GM12878 (cell line): ENCODE measurements at regions not wholly inside any gene's neighbourhood (a gene's known extent, or its start where the extent isn't known, plus 50 kb on each side); places are given as distances from the start of the nearest gene placed in this dataset.

Experiments
- ATAC-seq: fragments of 200-7000 bp; cut with Tn5 transposase; 3 replicates; pipeline ENCODE4 v1.9.1; 2020; ENCODE audit warnings: mild to moderate bottlenecking, moderate library complexity
- BruUV-seq: library from RNA; stranded (reverse); fragments of 400-500 nt; replicated peaks from 2 replicates; lab custom pipeline; 2021; lab: Mats Ljungman, UMichigan
- CTCF ChIA-PET: fragments of 300-600 bp; sonication (Branson Sonifier 250); formaldehyde crosslinking; extraction: SDS; loops from one replicate; lab custom pipeline; 2021; ENCODE audit warnings: inconsistent platforms; lab: Yijun Ruan, JAX
- POLR2A ChIA-PET: fragments of 350-600 bp; formaldehyde crosslinking; extraction: SDS; loops from one replicate; lab custom pipeline; 2021; ENCODE audit warnings: inconsistent platforms; lab: Charles Lee
- RAD21 ChIA-PET: fragments of 300-600 bp; sonication (Branson Sonifier 250); formaldehyde crosslinking; loops from one replicate; lab custom pipeline; 2023; ENCODE audit warnings: antibody characterized with exemption; ENCODE audit not compliant: unreplicated experiment; lab: Charles Lee
- SMC1A ChIA-PET: fragments of 300-600 bp; sonication (Branson Sonifier 250); formaldehyde crosslinking; loops from one replicate; lab custom pipeline; 2023; ENCODE audit not compliant: unreplicated experiment, uncharacterized antibody; lab: Charles Lee
- DNase-seq: peaks from one replicate; pipeline ENCODE4 v3.0.0-alpha.2; 2011; ENCODE audit warnings: low read depth, low spot score
- FAIRE-seq: peaks from 3 replicates; lab custom pipeline; 2011; peaks lifted over from hg19 to GRCh38; lab: Jason Lieb, UNC
- H2AFZ ChIP-seq: 2 replicates; pipeline ENCODE4 v1.6.0; 2011; ENCODE audit warnings: low read depth, low read length, control low read depth; ENCODE audit not compliant: control insufficient read depth
- H3K27ac ChIP-seq: 2 replicates; pipeline ENCODE4 v1.5.1; 2011; ENCODE audit warnings: control low read depth; ENCODE audit not compliant: control insufficient read depth, insufficient read depth
- H3K27me3 ChIP-seq, 2 experiments: replicated peaks in 1 of 2; 2 replicates each; pipeline versions ENCODE4 v1.6.0 to v1.6.1; 2011; ENCODE audit warnings: low read length in 1 of 2; ENCODE audit not compliant: control insufficient read depth in 2 of 2, insufficient read depth in 2 of 2
- H3K36me3 ChIP-seq, 2 experiments: 2 replicates each; pipeline ENCODE4 v1.5.1; 2011; ENCODE audit warnings: low read length in 1 of 2; ENCODE audit not compliant: control insufficient read depth in 2 of 2, insufficient read depth in 2 of 2
- H3K4me1 ChIP-seq: 2 replicates; pipeline ENCODE4 v1.6.1; 2011; ENCODE audit warnings: mild to moderate bottlenecking, low read length, moderate library complexity, mixed read lengths; ENCODE audit not compliant: control insufficient read depth, insufficient read depth
- H3K4me2 ChIP-seq: 2 replicates; pipeline ENCODE4 v1.6.0; 2011; ENCODE audit warnings: control low read depth; ENCODE audit not compliant: control insufficient read depth, insufficient read depth
- H3K4me3 ChIP-seq: fragments of 200-600 bp; sonication (generic); 2 replicates; pipeline ENCODE4 v1.5.1; 2016
- H3K79me2 ChIP-seq: 2 replicates; pipeline ENCODE4 v1.6.0; 2011; ENCODE audit warnings: low read length; ENCODE audit not compliant: control insufficient read depth, insufficient read depth
- H3K9ac ChIP-seq: 2 replicates; pipeline ENCODE4 v1.8.0; 2011; ENCODE audit warnings: low read length, control low read depth, mixed read lengths; ENCODE audit not compliant: control insufficient read depth, insufficient read depth
- H3K9me3 ChIP-seq: replicated peaks from 3 replicates; pipeline ENCODE4 v1.5.1; 2011; ENCODE audit warnings: mild to moderate bottlenecking, low read length; ENCODE audit not compliant: control insufficient read depth, insufficient read depth
- H4K20me1 ChIP-seq: 2 replicates; pipeline ENCODE4 v1.6.0; 2011; ENCODE audit not compliant: control insufficient read depth, insufficient read depth
- DPF2 ChIP-seq: fragments of 450-650 bp; IDR thresholded peaks from 2 replicates; pipeline ENCODE4 v1.6.1; 2017; ENCODE audit warnings: mild to moderate bottlenecking
- JUND ChIP-seq: IDR thresholded peaks from 2 replicates; pipeline ENCODE4 v1.6.1; 2012; ENCODE audit warnings: low read depth, mild to moderate bottlenecking, low read length, improper control_type of control experiment, moderate library complexity
- KLF5 ChIP-seq: fragments of 450-650 bp; IDR thresholded peaks from 2 replicates; pipeline ENCODE4 v1.6.1; 2014; ENCODE audit warnings: mild to moderate bottlenecking; ENCODE audit not compliant: partially characterized antibody
- MEF2A ChIP-seq: IDR thresholded peaks from 2 replicates; pipeline ENCODE4 v1.6.1; 2011; ENCODE audit warnings: low read depth, mild to moderate bottlenecking, low read length, moderate library complexity; ENCODE audit not compliant: insufficient read depth
- NFYB ChIP-seq: IDR thresholded peaks from 2 replicates; pipeline ENCODE4 v1.6.1; 2011; ENCODE audit warnings: low read depth, mild to moderate bottlenecking, low read length, improper control_type of control experiment, moderate library complexity; ENCODE audit not compliant: insufficient read depth
- TCF7 ChIP-seq: IDR thresholded peaks from 2 replicates; pipeline ENCODE4 v1.6.1; 2014; ENCODE audit warnings: antibody characterized with exemption, borderline replicate concordance
- WRNIP1 ChIP-seq: IDR thresholded peaks from 2 replicates; pipeline ENCODE4 v1.6.1; 2011; ENCODE audit warnings: low read depth, low read length, improper control_type of control experiment, borderline replicate concordance
- ZNF384 ChIP-seq: IDR thresholded peaks from 2 replicates; pipeline ENCODE4 v1.6.1; 2012; ENCODE audit warnings: low read depth, mild to moderate bottlenecking, low read length, improper control_type of control experiment, borderline replicate concordance
- WGBS: methylation state at CpG from one replicate; pipeline ENCODE4 v1.1.6; 2016; ENCODE audit warnings: low lambda C conversion rate; ENCODE audit not compliant: insufficient replicate concordance, insufficient coverage; ENCODE audit errors: missing lambda C conversion rate; 5-methylcytosine and 5-hydroxymethylcytosine counted together
- in situ Hi-C: fragments of 300-500 bp; cut with MboI; formaldehyde crosslinking; loops from 9 replicates; pipeline ENCODE4 v1.14.3; 2018; ENCODE audit warnings: mixed read lengths
- intact Hi-C: fragments of 100-400 bp; cut with micrococcal nuclease; formaldehyde crosslinking; loops from one replicate; pipeline ENCODE4 v1.14.2; 2022; ENCODE audit not compliant: unreplicated experiment
- TF ChIP-seq, protein P1 (sequence below), 3 experiments: IDR thresholded peaks in 2 of 3; conservative IDR thresholded peaks in 1 of 3; 2 replicates each; pipeline ENCODE4 v1.5.1; 2011; ENCODE audit warnings: low read depth in 3 of 3, low read length in 3 of 3, mild to moderate bottlenecking in 3 of 3, control low read depth in 2 of 3, moderate library complexity in 2 of 3, inconsistent platforms in 1 of 3, mixed read lengths in 1 of 3; ENCODE audit not compliant: control insufficient read depth in 2 of 3, insufficient read depth in 1 of 3; ENCODE audit errors: extremely low read depth in 1 of 3
- TF ChIP-seq, protein P2 (sequence below): fragments of 450-650 bp; formaldehyde crosslinking; IDR thresholded peaks from 2 replicates; pipeline ENCODE4 v1.5.0; 2022; ENCODE audit warnings: mild to moderate bottlenecking, missing genetic modification characterization
- TF ChIP-seq, protein P3 (sequence below): IDR thresholded peaks from 2 replicates; pipeline ENCODE4 v1.6.1; 2011; ENCODE audit warnings: low read depth, mild to moderate bottlenecking, low read length, moderate library complexity, borderline replicate concordance; ENCODE audit errors: extremely low read depth

DNA sequence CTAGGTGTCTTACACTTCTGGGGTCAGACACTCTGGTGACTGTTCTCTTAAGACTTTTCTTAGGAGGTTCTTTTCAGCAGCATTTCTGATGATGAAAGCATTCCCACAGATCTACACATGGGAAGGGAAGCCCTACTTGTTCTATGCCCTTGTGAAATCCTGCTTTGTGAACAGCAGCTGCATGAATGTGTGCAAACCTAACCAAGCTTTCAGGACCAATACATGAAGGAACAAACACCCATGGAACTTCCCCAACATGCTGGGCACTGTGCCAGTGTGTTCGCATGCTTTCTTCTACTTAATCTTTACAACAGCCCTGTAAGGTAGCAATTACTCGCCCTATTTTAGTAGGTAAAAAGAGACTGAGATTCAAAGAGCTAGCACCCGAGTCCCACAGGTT, 439.9 kb upstream of the KLF4 start:
- Histone ChIP-seq H3K36me3 (no peaks in the 10 kb centered on the region), H3K4me1 (no peaks in the 10 kb centered on the region), H3K9ac (no peak overlapping the region), H3K4me2 (no peak overlapping the region), H3K79me2 (no peaks in the 10 kb centered on the region), H3K4me3 (no peak overlapping the region), H3K9me3 (no peaks in the 10 kb centered on the region), H3K27me3 (no peaks in the 10 kb centered on the region), H4K20me1 (no peaks in the 10 kb centered on the region), H2AFZ (no peak overlapping the region), H3K27ac (no peak overlapping the region)
- CTCF ChIA-PET, result no interaction called here
- intact Hi-C loops (no loop called here), in situ Hi-C loops (no loop called here)
- DNase-seq (no peak), ATAC-seq (no peak), FAIRE-seq (no peak)
- TF ChIP-seq TCF7 (no peak), MEF2A (no peak), JUND (no peak), NFYB (no peak), ZNF384 (no peak), KLF5 (no peak), WRNIP1 (no peak), DPF2 (no peak)
- TF ChIP-seq, protein P1, sequence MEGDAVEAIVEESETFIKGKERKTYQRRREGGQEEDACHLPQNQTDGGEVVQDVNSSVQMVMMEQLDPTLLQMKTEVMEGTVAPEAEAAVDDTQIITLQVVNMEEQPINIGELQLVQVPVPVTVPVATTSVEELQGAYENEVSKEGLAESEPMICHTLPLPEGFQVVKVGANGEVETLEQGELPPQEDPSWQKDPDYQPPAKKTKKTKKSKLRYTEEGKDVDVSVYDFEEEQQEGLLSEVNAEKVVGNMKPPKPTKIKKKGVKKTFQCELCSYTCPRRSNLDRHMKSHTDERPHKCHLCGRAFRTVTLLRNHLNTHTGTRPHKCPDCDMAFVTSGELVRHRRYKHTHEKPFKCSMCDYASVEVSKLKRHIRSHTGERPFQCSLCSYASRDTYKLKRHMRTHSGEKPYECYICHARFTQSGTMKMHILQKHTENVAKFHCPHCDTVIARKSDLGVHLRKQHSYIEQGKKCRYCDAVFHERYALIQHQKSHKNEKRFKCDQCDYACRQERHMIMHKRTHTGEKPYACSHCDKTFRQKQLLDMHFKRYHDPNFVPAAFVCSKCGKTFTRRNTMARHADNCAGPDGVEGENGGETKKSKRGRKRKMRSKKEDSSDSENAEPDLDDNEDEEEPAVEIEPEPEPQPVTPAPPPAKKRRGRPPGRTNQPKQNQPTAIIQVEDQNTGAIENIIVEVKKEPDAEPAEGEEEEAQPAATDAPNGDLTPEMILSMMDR (IDR thresholded peaks at IDR 0.05 in 2 of 3, conservative IDR thresholded peaks at IDR 0.05 in 1 of 3; ENCODE audit: control insufficient read depth in 2 of 3, extremely low read depth in 1 of 3, insufficient read depth in 1 of 3, low read depth in 3 of 3, low read length in 3 of 3), result no peak
- TF ChIP-seq, protein P2, sequence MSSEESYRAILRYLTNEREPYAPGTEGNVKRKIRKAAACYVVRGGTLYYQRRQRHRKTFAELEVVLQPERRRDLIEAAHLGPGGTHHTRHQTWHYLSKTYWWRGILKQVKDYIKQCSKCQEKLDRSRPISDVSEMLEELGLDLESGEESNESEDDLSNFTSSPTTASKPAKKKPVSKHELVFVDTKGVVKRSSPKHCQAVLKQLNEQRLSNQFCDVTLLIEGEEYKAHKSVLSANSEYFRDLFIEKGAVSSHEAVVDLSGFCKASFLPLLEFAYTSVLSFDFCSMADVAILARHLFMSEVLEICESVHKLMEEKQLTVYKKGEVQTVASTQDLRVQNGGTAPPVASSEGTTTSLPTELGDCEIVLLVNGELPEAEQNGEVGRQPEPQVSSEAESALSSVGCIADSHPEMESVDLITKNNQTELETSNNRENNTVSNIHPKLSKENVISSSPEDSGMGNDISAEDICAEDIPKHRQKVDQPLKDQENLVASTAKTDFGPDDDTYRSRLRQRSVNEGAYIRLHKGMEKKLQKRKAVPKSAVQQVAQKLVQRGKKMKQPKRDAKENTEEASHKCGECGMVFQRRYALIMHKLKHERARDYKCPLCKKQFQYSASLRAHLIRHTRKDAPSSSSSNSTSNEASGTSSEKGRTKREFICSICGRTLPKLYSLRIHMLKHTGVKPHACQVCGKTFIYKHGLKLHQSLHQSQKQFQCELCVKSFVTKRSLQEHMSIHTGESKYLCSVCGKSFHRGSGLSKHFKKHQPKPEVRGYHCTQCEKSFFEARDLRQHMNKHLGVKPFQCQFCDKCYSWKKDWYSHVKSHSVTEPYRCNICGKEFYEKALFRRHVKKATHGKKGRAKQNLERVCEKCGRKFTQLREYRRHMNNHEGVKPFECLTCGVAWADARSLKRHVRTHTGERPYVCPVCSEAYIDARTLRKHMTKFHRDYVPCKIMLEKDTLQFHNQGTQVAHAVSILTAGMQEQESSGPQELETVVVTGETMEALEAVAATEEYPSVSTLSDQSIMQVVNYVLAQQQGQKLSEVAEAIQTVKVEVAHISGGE (CRISPR knock-in tag), result no peak
- TF ChIP-seq, protein P3, sequence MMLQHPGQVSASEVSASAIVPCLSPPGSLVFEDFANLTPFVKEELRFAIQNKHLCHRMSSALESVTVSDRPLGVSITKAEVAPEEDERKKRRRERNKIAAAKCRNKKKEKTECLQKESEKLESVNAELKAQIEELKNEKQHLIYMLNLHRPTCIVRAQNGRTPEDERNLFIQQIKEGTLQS, result no peak
- 35% methylated on average over 3 of the region's 3 CpGs for WGBS
- BruUV-seq, result no TSS peak
- POLR2A ChIA-PET, result no interaction called here
- SMC1A ChIA-PET, result interaction anchor here (2.0 kb wide), 1 partner anchor 10 kb away, joined by 4 read pairs; no protein-coding TSS in a partner anchor
- RAD21 ChIA-PET, result no interaction called here
